ENCODE measurements at regions not wholly inside any gene's neighbourhood (a gene's known extent, or its start where the extent isn't known, plus 50 kb on each side); places are given as distances from the start of the nearest gene placed in this dataset.

DNA sequence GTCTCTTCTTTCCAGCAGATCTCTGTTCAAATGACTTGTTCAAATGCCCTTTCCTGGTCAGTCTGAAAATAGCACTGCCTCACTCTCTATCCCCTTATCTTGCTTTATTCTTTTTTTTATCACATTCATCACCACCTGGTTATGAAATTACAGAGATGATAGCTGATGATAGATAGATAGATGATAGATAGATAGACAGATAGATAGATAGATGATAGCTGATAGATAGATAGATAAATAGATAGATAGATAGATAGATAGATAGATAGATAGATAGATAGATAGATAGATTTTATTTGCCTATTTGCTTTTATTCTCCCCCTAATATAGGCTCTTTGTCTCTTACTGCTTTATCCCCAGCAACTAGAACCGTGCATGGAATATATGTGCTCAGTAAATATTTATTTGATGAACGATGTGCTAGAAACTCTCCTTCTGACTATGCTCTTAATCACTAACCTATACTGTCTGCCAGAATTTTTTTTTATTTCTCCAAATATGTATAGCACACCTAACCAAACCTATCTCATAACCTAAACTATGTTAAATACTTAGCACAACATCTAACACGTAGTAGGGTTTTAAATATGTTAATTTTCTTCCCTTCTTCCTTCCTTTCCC, 372.8 kb upstream of the DUSP10 start:
- TF ChIP-seq, protein P1, sequence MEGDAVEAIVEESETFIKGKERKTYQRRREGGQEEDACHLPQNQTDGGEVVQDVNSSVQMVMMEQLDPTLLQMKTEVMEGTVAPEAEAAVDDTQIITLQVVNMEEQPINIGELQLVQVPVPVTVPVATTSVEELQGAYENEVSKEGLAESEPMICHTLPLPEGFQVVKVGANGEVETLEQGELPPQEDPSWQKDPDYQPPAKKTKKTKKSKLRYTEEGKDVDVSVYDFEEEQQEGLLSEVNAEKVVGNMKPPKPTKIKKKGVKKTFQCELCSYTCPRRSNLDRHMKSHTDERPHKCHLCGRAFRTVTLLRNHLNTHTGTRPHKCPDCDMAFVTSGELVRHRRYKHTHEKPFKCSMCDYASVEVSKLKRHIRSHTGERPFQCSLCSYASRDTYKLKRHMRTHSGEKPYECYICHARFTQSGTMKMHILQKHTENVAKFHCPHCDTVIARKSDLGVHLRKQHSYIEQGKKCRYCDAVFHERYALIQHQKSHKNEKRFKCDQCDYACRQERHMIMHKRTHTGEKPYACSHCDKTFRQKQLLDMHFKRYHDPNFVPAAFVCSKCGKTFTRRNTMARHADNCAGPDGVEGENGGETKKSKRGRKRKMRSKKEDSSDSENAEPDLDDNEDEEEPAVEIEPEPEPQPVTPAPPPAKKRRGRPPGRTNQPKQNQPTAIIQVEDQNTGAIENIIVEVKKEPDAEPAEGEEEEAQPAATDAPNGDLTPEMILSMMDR (IDR thresholded peaks at IDR 0.05): no peak
- TF ChIP-seq POLR2A (IDR thresholded peaks at IDR 0.05): no peak
